Middle frontal gyrus (tissue), 1 donor: ENCODE measurements at regions not wholly inside any gene's neighbourhood (a gene's known extent, or its start where the extent isn't known, plus 50 kb on each side); places are given as distances from the start of the nearest gene placed in this dataset.

Source experiments
- DNase-seq: peaks from one replicate; pipeline ENCODE4 v3.0.0-alpha.2; 2015; ENCODE audit warnings: low spot score; ENCODE audit errors: extremely low spot score

DNA sequence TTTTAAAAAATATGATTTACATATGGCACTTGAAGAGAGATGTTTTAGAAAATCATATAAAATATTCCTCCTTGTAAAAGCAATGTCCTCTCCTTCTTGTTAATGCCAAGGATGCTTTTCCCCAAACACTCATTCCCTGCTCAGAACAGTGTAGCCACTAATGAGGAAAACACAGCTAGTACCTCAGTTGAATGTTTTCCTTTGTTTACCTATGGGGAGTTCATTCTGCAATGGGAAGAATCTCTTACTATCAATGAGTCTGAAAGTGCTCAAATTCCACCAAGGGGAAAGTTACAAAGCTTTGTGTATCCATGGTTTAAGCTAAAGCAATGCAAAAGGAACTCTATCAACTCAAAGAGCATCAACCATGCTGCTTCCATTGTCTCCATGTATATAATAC, 221.9 kb upstream of the ADGRL2 start:
- DNase-seq = no peak

DNA sequence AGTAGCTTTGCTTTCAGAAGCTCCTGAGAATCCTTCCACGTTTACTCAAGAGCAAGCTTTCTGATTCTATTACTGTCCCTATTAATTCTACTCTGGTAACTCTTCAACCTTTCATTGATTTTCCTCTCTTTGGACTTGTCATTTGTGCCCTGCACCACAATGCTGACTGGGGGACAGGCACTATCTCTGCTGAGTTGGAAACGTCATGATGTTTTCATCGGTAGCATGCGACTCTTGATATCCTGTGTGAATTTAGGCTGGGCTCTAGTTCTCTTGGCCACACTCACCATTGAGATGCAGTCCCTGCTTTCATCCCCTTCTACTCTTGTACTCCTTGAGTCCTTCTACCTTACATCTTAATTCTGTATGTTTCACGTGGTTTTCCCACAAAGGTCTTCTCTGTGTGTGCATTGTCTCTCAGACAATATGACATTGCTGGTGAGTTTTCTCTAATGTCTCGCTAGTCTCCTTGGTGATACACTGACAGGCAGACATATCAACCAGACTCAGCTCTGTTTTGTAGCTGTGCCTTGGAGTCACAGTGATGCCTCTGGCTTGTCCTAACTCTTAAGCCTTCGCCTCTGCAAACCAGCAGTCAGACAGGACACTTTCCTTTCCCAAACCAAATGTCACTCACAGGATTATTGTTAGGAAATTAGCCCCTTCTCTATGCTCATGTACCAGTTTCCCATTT, 223.6 kb upstream of the ADGRL2 start:
- no peak for DNase-seq

DNA sequence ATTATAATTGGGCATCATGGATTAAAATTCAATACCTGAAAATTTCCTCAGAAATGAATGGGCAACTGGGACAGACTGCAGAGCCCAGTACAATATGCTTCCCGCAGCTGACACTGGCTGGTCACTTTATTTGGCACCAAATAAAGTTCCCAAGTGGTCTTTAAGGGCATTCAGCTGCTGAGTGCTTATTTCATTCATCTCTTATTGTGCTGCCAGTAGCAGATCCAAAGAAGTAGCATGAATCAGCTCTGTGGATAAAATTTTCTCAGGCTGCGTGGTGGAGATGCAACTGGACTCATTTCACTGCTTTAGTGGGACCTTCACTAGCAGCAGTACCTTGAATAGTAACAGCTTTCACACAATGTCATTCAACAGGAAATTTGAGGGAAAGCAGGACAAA, 226.3 kb upstream of the ADGRL2 start:
- DNase-seq = no peak

DNA sequence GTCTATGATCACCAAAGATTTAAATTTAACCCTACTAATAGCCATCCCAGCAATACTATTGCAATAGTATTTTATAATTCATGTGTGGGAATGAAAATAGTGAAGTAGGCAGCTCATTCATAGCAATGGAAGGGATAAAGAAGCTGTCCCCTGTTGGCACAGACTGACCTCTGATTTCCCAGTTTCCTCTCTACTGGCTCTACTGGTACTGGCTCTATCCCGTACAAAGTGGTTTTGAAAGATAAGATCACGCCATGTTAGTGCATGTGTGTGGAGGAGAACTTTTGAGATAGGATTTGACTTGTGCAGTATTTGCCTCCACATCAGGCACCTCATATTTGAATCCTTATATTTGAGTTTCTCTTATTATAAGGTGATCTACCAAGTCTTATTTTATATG, 227.3 kb upstream of the ADGRL2 start:
- no peak for DNase-seq

DNA sequence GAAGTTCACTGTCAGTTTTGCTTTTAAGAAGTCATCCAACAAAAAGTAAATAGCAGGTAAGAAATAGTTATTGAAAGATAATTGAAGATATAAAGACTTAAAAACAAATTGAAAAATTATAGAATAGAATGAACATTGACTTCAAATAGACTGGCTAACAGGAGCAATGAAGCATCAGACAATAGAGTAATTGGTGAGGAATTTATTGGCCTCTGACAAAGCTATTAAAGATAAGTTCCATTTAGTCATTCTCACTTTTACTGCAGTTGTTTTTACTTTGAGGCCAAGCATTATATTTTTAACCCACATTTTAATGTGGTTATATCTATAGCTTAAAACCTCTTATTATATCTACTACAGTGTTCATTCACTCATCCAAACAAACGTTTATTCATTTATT, 228.8 kb upstream of the ADGRL2 start:
- no peak for DNase-seq

DNA sequence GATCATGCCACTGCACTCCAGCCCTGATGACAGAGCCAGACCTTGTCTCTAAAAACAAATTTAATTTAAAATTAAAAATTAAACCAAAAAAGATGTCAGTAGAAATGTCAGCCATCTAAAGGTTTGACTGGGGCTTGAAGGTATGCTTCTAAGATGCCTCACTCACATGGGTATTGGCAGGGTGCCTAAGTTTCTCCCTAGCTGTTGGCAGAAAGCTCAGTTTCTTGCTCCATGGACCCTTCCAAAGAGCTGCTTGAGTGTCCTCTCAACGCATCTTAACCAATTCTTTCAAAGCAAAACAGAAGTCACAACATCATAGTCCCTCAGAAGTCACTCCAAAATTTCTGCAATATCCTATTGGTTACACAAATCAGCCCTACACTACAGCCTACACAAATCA, 231.0 kb upstream of the ADGRL2 start:
- no peak for DNase-seq

DNA sequence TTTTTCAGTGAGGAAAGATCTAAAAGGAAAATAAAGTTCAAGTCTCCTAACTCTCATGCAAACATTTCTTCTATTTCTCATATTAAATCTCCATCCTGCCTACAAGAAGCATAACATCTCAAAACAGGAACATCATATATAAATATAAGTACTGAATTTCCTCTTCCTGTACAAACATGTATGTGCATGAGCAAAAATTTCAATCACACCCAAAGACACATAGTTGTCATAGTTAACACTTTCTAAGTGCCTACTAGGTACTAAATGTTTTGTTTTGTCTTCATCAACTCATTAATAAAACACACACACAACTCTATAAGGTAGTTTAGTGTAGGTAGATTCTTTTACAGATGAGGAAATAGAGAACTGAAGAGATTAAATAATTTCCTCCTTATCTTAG, 237.1 kb upstream of the ADGRL2 start:
- DNase-seq = no peak

DNA sequence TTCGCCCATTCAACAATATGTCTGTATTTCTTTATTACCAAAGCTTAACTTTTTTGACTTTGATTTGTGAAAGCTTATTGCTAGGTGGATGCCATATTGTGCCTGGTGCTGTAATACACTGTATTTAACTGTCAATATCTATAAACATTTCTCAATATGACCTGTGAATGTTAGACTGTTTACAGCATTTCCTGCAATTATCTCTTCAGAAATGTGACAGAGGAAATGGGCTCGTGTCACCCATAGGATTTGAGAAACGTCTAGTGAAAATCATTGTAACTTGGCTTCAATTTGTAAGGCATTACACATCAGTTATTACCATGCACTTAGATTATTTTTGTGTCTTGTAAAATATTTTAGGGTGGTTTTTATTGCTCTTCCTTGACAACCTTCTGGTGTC, 237.8 kb upstream of the ADGRL2 start:
- DNase-seq = no peak

DNA sequence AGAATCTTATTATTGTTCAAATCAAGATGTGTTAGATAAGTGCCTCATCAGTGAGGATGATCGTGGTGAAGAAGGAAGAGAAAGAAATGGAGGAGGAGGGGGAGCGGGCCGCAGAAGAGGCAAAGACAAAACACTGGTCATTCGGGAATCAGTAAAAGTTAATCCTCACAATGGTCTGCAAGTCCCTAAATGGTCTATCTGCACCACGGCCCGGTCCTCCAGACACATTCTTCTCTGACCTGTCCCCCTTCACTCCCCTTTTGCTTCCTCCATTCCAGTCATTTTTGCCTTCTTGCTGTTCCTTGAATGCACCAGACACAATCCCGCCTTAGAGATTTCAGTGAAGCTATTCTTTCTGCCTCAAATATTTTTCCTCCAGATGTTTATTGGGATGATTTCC, 240.1 kb upstream of the ADGRL2 start:
- DNase-seq = no peak

DNA sequence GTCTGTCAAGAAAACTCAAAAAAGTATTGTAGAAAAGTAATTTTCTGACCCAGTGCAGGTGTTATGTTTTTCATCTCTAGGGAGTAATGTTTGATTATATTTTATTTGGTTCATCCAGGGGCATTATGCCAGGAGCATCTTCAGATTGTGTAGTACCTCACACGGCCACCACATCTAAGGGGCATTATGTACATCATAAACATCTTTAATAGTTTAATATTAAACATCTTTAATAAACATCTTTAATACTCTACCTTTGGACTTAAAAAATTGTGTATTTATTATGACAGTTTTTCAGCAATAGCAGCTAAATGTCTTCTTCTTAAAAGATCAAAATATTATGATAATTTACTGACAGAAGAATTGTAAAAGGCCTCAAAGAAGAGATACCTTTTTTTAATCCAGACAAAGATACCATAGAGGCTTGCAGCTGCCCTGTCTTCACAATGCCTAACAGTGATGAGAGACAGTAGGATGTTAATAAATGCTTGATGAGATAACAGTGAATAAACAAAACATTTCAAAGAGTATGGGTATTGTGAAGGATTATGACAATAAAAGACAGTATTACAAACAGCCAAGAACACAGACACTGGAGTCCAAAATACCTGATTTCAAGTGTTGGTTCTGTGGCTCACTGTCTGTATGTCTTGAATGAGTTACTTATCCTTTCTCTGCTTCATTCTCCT, 240.9 kb upstream of the ADGRL2 start:
- no peak for DNase-seq

DNA sequence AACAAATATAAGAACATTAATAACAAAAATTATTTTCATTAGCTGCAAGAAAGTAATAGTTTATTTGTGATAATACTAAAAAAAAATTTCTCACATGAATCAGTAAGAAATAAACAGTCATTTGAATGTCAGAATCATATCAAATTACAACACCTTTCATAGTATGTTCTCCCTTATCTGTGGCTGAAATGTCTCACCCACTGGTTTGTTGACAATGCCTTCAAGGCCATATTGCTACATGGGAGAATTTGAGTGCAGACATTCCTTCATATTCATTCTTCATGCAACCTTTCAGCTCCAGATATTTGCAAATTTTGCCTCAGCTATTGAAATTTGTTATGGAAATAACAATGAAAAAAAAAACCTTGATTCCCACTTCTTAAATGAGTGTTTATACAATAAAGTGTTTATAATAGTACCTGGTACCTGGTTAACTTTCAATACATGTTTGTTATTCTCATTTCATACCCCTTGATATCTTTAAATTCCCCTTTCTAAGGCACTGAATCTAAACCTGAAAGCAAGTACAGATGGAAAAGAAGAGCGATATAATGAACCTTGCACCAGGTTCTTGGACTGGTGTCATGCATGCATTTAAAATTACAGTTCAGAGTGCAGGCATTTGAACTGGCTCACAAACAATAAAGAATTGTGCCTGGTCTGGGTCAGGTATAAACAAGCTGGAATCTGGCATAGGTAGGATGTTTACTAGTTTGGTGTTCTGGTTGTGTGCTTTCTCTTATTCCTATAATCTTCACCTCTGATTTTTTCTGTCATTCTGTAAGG, 242.2 kb upstream of the ADGRL2 start:
- no peak for DNase-seq

DNA sequence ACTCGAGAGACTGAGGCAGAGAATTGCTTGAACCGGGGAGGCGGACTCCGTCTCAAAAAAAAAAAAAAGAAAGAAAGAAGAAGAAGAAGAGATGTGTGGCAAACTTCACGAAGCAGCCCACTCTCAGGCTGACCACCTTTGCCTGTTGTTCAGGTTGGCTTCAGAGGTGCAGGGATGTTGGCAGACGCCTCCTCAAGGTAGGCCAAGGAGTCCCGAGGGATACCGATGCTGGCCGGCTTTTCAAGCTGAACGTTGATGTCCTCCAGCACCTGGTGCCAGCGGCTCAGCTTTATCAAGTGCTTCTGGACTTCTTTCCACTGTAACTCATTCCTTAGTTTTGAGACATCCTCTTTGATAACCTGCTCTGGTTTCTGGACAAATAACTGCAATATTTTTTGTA, 243.8 kb upstream of the ADGRL2 start:
- DNase-seq = no peak

DNA sequence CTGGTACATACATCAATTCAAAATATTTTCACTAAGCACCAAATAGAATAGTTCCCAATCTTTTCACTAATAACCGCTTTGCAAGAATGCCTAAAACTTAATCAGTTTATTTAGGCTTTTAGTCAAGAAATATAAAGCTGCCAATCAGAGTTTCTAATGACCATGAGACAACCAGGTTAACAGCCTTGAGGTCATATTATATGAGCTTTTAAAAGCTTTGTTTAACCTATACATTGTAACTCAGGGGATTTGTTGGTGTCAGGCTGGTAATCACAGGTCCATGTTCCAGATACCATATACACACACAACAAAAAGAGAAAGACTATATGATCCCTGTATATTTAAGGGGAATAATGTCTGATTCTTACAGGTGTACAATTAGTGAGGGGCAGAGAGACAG, 246.2 kb upstream of the ADGRL2 start:
- no peak for DNase-seq

DNA sequence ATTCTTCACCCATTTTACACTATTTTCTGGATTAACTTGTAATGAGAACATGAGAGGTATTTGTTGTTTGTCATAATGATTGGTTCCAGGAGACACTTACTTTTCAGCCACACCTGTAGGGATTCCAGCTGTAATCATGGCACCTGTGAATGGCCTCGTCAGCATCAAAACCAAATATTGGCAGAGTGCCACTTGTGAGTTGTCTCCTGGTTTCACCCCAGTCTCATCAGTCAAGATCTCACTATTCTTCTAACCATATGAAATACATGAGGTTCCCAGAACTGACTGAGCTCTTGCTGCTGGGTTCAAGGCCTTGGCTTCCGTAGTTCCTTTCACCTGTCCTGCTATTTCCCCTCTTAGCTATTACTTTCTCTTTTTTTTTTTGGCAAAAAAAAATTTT, 246.6 kb upstream of the ADGRL2 start:
- DNase-seq = no peak

DNA sequence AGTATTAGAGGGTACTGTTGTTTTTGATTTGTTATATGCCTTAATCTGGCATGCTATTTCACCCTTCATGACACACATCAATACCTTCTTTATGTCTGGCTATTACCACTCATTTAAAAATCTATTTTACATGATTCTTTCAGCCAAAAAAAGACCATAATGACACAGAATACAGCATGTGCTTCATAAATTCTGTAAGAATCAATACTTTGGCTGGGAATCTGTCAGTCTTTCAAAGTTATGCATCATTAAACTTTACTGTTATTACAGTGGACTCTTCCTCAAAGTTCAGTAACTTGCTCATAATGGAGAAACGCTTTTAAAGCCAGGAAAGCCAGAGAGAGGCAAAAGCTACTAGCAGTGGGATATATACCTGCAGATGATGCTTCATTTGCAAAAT, 247.2 kb upstream of the ADGRL2 start:
- no peak for DNase-seq

DNA sequence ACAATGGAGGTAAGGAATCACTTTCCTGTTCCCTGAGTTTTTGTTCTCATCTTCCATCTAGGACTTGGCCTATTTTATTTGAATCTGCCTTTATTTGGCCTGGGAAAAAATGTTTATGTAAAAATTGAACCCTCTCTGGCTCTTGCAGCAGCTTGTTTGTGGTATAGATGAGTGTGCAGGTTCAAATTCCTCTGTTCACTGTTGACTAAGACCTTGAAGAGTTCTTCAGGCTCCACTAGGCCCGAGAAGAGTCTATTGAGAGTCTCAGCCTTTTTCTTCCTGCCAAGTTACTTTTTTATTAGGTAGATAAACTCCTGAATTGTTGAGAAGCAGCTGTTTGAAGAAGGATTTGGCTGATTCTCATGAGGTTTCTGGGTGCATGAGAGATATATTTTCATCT, 248.8 kb upstream of the ADGRL2 start:
- no peak for DNase-seq

DNA sequence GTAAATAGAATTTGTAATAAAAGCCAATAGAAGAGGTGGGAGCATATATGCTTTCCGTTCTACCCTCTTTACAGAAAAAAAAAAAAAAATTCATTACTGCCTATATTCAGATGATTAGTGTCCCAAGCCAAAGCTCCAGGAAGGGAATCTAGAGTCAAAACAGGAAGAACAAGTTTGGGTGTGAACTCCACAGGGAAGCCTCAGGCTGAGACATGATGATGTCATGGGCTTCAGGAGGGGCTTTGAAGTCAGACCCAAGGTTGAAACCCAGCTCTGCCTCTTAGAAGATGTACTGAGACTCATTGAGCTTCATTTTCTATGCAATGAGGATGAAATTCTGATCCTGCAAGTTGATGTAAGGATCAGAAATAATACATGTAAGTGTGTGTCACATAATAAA, 250.0 kb upstream of the ADGRL2 start:
- no peak for DNase-seq

DNA sequence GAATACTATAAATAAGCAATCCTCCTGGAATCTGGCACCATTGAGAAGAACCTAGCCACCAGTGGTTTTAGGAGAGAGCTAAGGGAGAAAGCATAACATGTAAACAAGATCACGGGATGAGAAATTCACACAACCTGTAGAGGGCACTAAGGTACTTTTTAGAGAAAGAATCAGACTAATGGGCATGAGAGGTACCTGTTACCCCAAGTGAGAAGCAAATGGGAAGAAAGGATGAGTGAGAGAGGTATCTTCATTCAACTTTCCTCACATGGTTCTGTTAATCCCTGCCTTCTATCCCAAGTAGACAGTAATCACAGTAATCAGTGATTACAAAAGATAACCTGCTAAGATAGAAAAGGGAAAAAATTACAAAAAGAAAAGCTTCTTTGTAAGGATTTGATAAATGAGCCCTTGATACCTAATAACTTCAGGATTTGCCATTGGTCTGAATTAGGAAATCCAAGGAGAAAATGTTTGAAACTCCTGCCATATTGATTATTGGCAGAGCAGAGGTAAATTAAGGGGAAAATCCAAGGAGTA, 251.1 kb upstream of the ADGRL2 start:
- DNase-seq = no peak

DNA sequence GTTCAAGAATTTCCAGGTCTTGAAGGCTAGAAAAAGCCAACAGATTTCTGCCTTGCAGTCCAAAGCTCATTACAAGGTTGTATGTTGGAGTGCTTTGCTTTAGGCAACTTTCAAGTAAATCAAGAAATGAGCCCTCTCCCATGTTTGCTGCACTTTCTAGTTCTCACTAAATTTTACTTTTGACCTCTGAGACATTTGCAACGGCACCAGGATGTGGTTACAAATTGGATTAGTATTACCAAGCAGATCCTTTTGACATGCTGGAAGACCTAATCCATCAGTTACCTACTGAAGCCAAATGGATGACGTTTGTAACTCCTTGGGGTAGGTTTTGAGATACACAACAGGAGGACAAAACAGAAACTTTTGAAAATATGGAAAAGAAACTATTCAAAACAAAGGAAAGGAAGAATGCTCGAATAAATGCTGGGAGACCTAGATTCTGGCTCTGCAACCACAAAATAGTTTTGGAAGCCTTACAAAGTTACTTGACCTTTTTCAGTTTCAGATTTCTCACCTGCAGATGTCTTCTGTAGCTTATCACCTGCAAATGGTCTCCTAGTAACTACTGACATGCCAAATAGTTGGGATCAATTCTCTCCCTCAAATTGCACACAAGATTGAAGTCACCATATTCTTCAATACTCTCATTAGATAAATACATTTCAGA, 251.7 kb upstream of the ADGRL2 start:
- no peak for DNase-seq

DNA sequence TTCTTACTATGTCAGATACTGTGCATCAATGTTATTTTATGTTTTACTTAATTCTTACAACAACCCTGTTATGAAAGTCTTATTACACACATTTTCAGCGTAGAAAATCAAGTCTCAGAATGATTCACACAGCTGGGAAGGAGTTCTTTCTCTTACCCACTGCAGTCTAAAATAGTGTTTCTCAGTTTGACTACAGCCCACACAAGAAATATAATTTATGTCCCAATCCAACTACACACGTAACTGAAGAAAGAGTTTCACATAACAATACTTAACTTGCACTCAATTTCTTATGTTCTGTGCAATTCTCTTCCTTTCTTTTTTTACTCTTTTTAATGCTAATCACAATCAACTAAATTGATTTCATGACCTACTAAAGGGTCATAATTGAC, 252.8 kb upstream of the ADGRL2 start:
- DNase-seq = peak; percentile 33

DNA sequence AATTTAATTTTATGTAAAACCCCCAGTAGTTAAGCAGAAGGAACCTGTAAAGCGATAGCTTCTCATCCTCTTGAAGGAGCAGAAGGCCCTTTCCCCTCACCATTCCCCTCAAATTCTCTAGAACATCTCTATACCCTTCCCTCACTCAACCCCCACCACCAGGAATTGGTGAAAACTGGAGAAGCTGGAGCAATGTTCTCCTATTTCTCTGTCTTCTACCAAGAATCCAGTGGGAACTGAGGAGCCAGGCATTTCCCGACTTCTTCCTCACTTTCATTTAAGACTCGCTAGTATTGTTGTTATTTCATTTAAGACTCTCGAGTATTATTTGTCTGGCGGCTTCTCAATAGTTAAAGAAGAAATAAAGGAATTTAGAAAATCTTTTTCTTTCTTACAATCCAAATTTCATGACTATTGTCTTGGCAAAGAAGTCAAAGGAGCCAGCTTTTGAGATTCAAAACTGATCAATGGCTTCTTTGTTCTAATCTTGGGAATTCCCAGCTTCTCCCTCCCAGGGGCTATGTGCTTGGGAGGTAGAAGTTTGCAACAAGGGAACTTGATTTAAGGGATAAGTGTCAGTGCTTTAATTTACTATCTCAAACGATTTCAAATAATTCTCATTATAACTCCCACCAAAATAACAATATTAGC, 253.3 kb upstream of the ADGRL2 start:
- no peak for DNase-seq
